RCC 7860 (cell line): ENCODE measurements at regions not wholly inside any gene's neighbourhood (a gene's known extent, or its start where the extent isn't known, plus 50 kb on each side); places are given as distances from the start of the nearest gene placed in this dataset.

Experiments used
- DNase-seq: peaks from one replicate; pipeline ENCODE4 v3.0.0-alpha.2; 2015; ENCODE audit warnings: low spot score
- FAIRE-seq: peaks from 2 replicates; lab custom pipeline; 2012; peaks lifted over from hg19 to GRCh38; lab: Jason Lieb, UNC

GRCh38 chr14:64639340-64639821, 64.8 kb upstream of the PLEKHG3 start:
- no peak for FAIRE-seq
- peak; percentile 17 for DNase-seq

GRCh38 chr14:64640839-64641238, 63.4 kb upstream of the PLEKHG3 start:
- DNase-seq (no peak), FAIRE-seq (no peak)

- DNase-seq: no peak
- no peak for FAIRE-seq
Measured at GRCh38 chr14:64641760-64642159, 62.5 kb upstream of the PLEKHG3 start.

GRCh38 chr14:64643709-64644108, 60.5 kb upstream of the PLEKHG3 start:
- no peak for FAIRE-seq
- no peak for DNase-seq

- FAIRE-seq (no peak), DNase-seq (no peak)
Measured at GRCh38 chr14:64644629-64645028, 59.6 kb upstream of the PLEKHG3 start.

DNA sequence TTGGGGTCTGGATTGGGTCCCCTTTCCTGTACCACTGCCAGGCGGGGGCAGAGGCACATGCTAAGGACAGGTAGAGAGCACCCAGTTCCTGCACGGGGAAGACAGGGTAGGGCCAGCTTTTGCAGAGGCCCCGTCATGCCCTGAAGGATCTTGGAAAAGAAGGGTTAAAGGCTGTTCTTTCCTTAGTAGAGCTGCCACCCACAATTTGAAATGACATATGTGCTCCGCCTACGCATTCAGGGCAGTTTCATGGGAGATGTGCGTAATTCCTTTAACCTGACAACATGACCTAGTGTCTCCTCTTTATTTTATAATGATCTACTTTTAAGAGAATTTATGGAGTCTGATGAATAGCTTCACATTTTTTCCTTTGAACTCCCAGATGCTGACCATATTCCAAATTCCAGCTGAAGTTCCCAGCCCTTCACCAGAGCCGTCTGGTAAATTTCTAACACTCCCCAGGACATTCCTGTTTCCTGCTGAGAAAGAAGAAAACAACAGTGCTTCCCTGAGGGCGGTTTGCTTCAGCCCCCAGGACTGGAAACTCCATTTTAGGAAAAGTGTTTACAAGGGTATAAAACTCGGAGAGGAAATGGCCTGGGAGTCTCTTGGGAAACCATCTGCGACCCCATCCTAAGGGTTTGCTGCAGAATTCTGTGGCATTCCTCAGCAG, 58.9 kb upstream of the PLEKHG3 start:
- no peak for FAIRE-seq
- no peak for DNase-seq

DNA sequence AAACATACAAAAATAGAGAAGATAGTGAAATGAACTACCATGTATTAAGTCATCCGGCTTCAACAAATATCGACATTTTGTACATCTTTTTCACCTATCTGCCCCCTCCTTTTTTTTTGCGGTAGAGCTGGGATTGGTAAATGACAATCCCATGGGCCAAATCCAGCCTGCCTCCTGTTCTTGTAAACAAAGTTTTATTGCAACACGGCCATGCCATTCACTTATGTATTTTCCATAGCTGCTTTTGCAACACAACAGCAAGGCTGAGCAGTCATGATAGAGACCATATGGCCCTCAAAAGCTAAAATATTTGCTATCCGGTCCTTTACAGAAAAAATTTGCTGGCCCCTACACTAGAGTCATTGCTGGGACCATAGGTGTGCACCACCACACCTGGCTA, 58.1 kb upstream of the PLEKHG3 start:
- no peak for FAIRE-seq
- DNase-seq: no peak

GRCh38 chr14:64649383-64649998, 54.7 kb upstream of the PLEKHG3 start:
- FAIRE-seq: no peak

GRCh38 chr14:64653900-64654245, 50.4 kb upstream of the PLEKHG3 start:
- no peak for FAIRE-seq

More at GRCh38 chr14:64649383-64649998, 54.7 kb upstream of the PLEKHG3 start:
- no peak for DNase-seq

DNA sequence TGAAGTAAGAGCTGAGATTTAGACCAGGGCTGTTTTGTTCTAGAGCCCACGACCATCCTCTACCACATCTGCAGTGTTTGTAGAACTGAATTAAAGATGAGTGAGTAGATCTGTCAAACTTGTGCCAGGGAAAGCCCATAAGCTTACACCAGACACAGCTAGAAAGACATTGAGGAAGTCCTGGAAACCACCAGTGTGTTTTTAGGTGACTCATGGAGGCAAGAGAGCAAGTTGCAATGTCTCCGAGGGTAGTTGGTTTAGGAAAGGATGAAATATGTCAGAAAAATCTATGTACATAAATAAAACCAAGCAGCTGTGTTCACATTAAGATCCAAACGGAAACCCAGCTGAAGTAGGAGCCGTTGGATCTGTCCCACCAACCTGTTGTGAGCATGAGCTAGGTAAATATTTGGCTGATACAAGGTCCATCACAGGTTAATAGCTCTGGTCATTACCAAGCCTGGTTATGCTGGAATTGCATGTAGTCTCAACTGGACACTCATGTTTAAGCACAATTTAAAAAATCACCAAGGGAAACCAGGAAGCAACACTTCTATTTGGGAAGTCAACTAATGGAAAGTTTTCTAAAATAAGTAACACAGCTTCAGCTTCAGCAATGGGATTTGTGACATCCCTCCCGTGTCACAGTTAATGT, 49.9 kb upstream of the PLEKHG3 start:
- FAIRE-seq (no peak), DNase-seq (peak; percentile 26)

More at GRCh38 chr14:64653900-64654245, 50.4 kb upstream of the PLEKHG3 start:
- DNase-seq: no peak
